Activated CD4-positive, alpha-beta memory T cell treated with anti-CD3 and anti-CD28 coated beads, Interleukin-2, amount 10 ng/mL, durations not matched to agents 7 days and 5 days (primary cell): ENCODE measurements at regions not wholly inside any gene's neighbourhood (a gene's known extent, or its start where the extent isn't known, plus 50 kb on each side); places are given as distances from the start of the nearest gene placed in this dataset.

Experiments
- CTCF ChIA-PET: fragments of 350-600 bp; sonication (Branson Sonifier 250); formaldehyde crosslinking; loops from one replicate; lab custom pipeline; 2021; ENCODE audit warnings: antibody characterized with exemption, inconsistent platforms; lab: Charles Lee
- POLR2A ChIA-PET: fragments of 350-600 bp; sonication (Branson Sonifier 250); formaldehyde crosslinking; loops from one replicate; lab custom pipeline; 2021; ENCODE audit warnings: antibody characterized with exemption; lab: Charles Lee
- DNase-seq: peaks from one replicate; pipeline ENCODE4 v3.0.0-alpha.2; 2020
- H3K27ac Mint-ChIP-seq: one replicate; pipeline ENCODE4 v1.8.0; 2021; ENCODE audit warnings: mild to moderate bottlenecking, mixed read lengths
- H3K27me3 Mint-ChIP-seq: one replicate; pipeline ENCODE4 v1.8.0; 2021; ENCODE audit warnings: mixed read lengths
- H3K36me3 Mint-ChIP-seq: one replicate; pipeline ENCODE4 v1.8.0; 2021; ENCODE audit warnings: low read depth, mixed read lengths
- H3K4me1 Mint-ChIP-seq: one replicate; pipeline ENCODE4 v1.8.0; 2021; ENCODE audit warnings: mixed read lengths
- H3K4me3 Mint-ChIP-seq: one replicate; pipeline ENCODE4 v1.8.0; 2021; ENCODE audit warnings: mild to moderate bottlenecking, mixed read lengths
- H3K9me3 Mint-ChIP-seq: one replicate; pipeline ENCODE4 v1.8.0; 2021; ENCODE audit warnings: mixed read lengths

DNA sequence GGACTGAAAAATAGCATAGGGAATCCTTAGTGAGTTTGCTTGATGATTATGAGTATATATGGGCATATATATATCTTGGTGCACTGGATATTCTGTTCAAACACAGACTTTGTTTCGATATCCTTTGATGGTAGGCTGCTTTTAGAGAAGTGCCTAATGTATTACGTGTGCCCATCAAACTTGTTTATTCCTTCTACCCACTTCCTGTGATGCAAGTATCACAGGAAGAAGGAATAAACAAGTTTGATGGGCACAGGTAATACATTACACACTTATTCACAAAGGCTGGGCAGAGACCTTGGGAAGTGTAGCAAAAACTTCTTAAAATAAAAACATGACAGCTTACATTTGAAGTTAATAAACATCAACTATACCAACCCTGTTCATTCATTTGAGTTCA, 364.2 kb downstream of the CHSY3 start:
- CTCF ChIA-PET = no interaction called here
- Mint-ChIP-seq H3K27ac (no peak overlapping the region), H3K4me3 (no peak overlapping the region), H3K36me3 (no peaks in the 10 kb centered on the region), H3K27me3 (no peaks in the 10 kb centered on the region), H3K9me3 (no peaks in the 10 kb centered on the region), H3K4me1 (no peaks in the 10 kb centered on the region)
- POLR2A ChIA-PET = no interaction called here
- no peak for DNase-seq

- CTCF ChIA-PET = no interaction called here
- Mint-ChIP-seq H3K9me3 (no peaks in the 10 kb centered on the region), H3K36me3 (no peaks in the 10 kb centered on the region), H3K27ac (no peak overlapping the region), H3K4me1 (no peaks in the 10 kb centered on the region), H3K27me3 (no peaks in the 10 kb centered on the region), H3K4me3 (no peak overlapping the region)
- POLR2A ChIA-PET = no interaction called here
- DNase-seq = no peak
Observed at GRCh38 chr5:130267926-130268325, 363.7 kb downstream of the CHSY3 start.

GRCh38 chr5:130260481-130260880, 356.2 kb downstream of the CHSY3 start:
- Mint-ChIP-seq H3K27me3 (no peaks in the 10 kb centered on the region), H3K9me3 (peaks cover 2% of the 10 kb centered on the region), H3K4me1 (no peaks in the 10 kb centered on the region), H3K4me3 (no peak overlapping the region), H3K27ac (no peak overlapping the region), H3K36me3 (no peaks in the 10 kb centered on the region)
- ChIA-PET POLR2A (no interaction called here), CTCF (no interaction called here)
- DNase-seq = no peak

DNA sequence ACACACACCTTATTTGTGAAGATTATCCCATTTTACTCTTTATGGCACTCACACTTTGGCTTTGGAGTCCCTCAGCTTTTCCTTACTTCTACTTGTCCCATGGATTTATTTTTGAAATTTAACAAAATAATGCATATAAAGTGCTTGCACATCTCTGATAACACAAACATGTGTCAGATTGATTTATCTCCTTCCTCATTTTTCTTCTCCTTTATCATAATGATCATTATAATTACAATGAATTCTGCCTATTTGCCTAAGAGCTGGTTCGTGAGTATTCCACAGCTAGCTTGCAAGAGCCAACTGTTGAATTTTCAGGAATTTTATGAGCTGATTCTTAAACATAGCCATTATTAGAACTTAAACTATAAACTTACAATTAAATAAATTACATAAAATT, 347.7 kb downstream of the CHSY3 start:
- ChIA-PET POLR2A (no interaction called here), CTCF (no interaction called here)
- Mint-ChIP-seq H3K27me3 (no peaks in the 10 kb centered on the region), H3K36me3 (no peaks in the 10 kb centered on the region), H3K4me1 (no peaks in the 10 kb centered on the region), H3K9me3 (peaks cover 4% of the 10 kb centered on the region), H3K4me3 (no peak overlapping the region), H3K27ac (no peak overlapping the region)
- no peak for DNase-seq

DNA sequence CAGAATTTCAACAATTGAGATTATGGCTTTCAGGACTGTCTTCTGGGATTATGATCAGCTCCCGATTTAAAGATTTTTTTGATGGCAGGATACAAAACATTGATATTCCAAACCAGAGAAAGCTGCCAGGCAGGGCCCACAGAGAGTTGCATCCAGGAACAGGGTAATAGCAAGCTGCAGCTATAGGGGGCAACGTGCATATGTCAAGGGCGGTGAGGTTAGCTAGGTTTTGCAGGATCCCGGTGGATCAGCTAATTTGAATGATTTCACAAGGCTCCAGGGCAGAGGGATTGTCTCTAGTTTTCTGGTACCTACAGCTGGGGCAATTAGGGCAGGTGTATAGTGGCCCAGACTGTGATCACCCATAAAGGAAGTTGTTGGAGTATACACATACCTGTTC, 339.4 kb downstream of the CHSY3 start:
- Mint-ChIP-seq H3K4me3 (no peak overlapping the region), H3K27me3 (no peaks in the 10 kb centered on the region), H3K27ac (no peak overlapping the region), H3K36me3 (no peaks in the 10 kb centered on the region), H3K9me3 (no peaks in the 10 kb centered on the region), H3K4me1 (no peaks in the 10 kb centered on the region)
- DNase-seq = no peak
- ChIA-PET CTCF (no interaction called here), POLR2A (no interaction called here)

DNA sequence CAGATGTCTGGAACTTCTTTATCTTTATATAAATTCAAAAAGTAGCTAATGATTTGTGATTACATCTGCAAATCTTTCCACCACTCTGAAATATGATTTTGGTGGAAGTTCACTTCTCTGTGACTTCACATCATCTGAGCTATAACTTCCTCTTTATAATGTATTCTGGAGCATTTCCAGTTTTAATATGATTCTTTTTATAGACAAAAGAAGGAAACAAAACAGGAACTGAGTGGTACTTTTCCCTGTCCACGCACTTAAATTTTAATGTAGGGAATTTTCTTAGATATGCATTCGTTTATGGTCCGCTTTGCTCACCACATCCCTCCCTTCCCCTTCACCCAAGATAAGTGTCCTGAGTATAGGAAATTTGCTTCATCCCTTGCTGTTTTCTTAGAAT, 333.5 kb downstream of the CHSY3 start:
- POLR2A ChIA-PET = no interaction called here
- H3K9me3 Mint-ChIP-seq = no peaks in the 10 kb centered on the region
- CTCF ChIA-PET = no interaction called here
- no peak overlapping the region for H3K4me3 Mint-ChIP-seq
- no peaks in the 10 kb centered on the region for H3K4me1 Mint-ChIP-seq
- DNase-seq = no peak
- H3K27ac Mint-ChIP-seq = no peak overlapping the region
- H3K36me3 Mint-ChIP-seq = no peaks in the 10 kb centered on the region
- no peaks in the 10 kb centered on the region for H3K27me3 Mint-ChIP-seq
